ENCODE measurements at regions not wholly inside any gene's neighbourhood (a gene's known extent, or its start where the extent isn't known, plus 50 kb on each side); places are given as distances from the start of the nearest gene placed in this dataset.

DNA sequence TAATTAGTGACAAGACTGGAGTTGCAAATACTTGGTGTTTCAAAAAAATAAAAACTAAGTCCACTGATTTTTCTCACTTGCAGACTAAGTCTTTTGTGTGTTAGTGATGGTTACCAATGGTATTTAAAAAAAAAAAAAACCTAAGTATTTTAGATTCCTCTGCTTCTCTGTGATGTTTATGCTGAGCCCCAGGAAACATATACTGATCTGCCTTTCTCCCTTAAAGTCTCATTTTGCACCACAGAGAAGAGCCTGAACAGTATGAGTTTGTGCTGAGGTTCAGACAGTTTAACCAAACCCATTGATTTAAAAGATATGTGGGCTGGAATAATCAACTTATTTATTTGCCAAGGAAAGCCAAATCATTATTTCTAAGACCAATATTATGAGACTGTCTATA is 1305.0 kb downstream of the PCDH18 start:
- no peak for DNase-seq

DNA sequence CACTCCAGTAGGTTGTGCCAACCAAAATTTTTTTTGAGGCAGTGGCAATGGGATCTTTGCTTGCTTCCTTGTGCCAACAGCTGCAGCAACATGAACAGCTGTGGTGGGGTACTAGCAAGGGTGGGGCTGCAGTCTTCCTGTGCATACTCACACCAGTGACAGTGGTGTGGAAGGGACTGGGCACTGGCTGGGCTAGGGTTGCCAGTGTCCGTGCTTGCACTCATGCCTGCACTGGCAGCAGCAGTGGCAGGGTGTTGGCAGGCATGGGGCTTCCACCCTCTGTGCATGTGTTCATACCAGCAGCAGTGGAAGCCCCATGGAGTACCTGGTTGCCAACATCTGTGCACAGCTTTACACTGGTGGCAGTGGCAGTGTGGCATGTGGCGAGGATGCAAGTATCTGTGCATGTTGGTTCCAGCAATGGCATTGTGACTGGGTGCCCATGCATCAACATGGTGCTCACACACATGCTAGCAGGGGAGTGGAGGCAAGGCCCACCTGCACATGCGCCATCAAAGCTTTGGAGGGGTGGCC is 1312.6 kb downstream of the PCDH18 start:
- no peak for DNase-seq

DNA sequence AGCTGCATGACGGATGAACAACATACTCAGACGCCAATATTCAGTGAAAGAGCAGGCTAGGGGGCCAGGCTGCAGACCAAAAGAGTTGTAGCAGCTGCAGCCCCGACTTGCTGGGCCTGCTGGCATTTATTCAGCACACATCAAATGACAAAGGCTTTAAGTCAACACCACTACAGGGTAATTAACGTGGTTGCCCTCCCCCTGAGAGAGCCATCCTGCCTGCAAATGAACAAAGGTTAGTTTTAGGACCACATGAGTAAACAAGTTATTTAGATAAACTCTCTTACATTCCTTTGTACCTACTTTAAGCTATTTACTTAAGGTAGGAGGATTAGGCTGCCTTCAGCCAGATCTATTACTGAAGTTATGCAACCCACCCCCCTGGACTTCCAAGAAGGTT is 1329.1 kb downstream of the PCDH18 start:
- no peak for DNase-seq

DNA sequence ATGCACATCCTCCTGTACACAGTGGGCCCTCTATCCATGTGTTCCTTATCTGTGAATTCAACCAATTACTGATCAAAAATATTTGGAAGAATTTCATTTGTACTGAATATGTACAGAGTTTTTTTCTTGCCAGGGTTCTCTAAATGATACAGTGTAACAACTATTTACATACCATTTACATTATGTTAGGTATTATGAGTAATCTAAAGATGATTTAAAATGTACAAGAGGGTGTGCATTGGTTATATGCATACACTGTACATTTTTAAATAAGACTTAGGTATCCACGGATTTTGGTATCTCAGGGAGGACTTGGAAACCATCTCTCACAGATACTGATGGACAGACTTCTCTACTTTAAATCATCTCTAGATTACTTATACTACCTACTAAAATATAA is 1333.9 kb downstream of the PCDH18 start:
- DNase-seq: no peak

DNA sequence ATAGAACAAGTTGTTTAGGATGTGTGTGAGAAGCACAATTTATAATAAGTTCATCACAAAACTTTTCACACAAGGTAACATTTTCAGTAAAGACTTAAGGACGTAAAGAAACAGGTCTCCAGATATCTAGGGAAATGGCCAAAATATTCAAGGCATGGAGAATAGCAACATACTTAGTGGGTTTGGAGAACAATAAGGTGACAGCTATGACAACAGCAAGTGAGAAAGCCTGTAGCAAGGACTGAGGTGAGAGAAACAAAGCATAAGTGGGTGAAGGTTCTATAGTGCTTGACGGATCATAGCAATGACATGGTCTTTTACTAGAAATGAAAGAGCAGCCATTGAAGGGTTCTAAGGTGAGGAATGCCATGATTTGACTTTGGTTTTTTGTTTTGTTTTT is 1337.3 kb downstream of the PCDH18 start:
- no peak for DNase-seq

DNA sequence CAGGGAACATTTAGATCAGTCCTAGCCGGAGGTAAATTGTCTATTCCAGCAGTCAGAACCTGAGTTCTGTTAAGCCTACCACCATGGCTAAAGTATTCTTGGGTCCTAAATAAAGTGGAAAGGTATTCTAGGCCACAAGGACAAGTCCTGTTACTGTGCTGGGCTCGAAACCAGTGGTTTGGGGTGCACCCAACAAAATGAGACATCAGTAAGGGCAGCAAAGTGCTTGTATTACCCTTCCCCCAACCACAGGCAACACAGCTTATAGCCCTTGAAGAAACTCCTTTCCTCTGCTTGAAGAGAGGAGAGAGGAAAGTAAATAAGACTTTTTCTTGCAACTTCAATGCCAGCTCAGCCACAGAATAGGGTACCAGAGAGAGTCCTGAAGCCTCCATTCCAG is 1345.6 kb downstream of the PCDH18 start:
- DNase-seq: no peak

DNA sequence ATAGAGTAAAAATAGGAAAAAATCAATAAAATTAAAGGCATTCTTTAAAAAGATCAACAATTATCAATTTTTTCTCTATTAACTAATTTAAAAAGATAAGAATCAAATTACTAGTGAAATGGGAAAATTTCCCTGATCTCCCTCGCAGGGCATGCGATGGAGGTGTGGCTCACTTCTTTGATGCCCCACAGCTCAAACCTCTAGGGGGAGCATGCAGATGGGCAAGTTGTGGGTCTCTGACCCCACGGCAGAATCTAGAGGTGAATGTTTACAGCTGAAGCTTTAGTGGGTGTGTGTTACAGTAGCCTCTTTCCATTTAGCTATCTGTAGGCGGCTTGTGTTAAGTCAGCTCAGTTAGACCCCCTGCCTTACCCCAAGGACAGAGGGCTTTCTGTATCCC is 1348.8 kb downstream of the PCDH18 start:
- DNase-seq: no peak

DNA sequence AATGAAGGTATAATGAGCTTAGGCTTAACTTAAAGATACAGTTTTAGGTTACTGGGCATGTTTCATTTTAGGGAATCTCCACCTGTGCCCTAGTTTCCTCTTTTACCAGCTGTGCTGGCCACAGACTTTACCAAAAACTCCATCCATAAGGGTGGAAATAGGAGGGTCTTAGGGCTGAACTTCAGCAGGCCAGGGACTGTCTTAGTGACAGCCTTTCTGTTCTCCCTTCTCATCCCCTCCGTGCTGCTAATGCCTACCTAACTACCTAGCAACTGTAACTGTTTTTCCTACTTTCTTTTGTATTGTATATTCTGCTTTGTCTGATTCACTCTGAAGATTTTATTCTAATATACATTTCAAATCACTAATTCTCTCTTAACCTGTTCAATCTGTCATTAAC is 1375.3 kb downstream of the PCDH18 start:
- DNase-seq: no peak

DNA sequence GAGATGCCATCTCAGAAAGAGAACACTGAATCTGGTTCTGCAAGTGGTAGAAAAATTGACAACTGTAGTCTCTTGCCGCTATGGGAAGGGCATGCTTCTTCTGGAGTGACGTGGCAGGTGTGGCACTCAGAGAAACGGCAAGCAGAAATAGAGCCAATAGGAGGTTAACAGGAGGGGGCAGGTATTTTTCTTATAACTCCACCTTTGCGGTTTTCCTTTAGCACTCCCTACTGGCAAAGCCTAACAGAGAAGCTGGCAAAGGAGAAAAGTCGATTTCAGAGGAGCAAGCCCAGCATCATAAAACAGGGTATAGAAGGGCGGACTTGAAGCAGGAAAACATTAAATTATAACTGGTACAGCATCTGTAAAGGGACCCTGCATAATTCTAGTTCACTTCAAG is 1382.2 kb downstream of the PCDH18 start:
- no peak for DNase-seq

DNA sequence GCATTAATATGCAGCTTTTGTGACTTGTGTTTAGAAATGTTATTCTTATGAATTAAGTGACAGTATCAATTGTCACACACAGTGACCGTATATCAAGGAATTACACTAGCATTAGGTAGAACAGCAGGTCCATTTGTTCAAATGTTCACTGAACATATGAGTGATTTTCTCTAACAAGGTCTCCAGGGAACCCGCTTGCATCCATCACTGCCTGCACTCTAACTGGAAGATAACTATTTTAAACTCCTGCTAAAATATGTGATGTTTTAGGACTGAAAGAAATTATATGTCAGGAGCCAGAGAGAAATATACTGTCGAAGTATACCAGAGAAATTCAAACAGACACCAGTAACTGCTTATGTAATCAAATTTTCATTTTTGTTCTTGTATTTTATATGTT is 1395.7 kb downstream of the PCDH18 start:
- DNase-seq: no peak

DNA sequence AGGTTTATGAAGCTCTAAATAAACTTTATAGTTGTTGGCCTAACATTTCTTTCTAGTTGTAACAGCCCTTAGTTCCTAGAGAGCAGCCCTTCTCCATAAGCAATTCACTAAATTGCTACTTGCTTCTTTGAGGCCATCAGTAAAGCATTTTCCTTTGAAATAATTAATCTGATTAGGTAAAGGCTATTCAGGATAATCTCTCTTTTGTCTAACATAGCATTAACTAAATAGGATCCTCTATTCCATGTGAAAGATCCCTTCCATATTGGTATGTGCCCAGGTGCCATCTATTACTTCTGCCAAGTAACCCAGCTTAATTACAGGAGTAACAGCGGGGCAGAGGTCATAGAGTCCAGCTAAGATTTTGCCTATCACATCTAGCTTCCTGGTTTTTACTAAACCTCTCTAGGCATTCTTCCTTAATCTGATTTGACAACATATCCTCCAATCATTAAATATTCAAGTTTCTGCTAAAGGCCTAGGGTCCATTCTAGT is 1408.0 kb downstream of the PCDH18 start:
- DNase-seq: no peak

DNA sequence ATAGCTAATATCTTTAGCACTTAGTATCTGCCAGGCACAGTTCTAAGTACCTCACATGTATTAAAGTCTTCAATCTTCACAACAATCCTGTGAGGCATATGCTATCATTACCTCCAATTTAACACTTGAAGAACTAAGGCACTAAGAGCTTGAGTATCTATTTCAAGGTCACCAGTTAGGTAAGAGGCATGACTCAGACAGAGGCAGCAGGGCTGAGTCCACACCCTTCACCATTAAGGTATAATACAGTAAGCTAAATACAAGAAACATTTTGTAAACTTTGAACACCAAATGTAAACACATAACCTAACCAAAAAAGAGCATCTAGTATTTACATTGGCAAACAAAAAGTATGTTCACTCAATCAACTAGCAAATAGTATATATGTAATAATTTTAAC is 1410.9 kb downstream of the PCDH18 start:
- no peak for DNase-seq

DNA sequence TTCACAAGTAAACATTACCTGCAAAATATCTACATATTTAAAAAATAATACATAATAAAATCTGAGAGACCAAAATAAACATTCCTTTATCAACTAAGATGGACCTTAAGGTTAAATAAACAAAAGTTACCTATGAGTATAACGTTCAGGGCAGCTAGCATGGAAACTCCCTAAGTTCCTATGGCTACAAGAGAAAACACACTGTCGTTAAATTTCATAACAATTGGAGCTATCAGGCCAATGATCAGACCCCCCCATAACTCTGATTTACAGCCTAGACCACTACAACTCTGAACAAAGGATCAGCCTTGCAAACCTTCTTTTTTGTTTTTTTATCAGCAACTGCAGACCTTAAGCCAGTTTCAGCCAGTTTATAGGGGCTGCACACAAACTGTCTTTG is 1418.4 kb downstream of the PCDH18 start:
- no peak for DNase-seq

DNA sequence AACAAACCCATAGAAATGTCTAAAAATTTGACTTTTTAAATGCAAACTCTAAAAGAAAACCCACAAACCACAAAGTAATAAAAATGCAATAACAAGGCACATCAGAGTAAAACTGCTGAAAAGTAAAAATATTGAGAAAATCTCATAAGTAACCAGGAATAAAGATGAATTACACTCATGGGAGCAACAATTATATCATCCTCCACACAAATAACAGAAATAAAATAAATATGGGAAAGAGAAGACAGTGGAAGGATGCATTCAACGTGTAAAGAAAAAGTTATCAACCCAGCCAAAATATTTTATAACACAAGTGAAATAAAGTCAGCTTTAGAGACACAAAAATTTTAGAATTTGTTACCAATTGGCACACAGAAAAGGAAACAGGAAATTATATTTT is 1420.2 kb downstream of the PCDH18 start:
- no peak for DNase-seq

DNA sequence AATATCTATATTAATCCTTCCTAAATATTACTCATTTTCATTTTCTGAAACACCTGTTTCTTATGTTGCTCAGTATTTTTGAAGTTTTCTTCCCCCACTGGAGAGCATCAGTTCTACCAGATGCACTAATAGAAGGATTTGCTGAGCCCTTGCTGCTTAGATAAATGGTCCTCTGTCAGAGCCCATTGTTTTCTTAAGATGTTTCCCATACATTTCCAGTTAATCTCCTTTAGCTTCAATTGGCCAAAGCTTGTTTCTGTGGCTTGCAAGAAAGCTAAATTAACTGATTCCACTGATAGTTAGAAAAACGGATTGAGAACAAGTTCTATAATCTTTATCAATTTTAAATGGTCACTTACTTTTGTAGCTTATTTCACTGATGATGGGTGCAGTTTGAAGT is 1425.5 kb downstream of the PCDH18 start:
- DNase-seq: no peak

DNA sequence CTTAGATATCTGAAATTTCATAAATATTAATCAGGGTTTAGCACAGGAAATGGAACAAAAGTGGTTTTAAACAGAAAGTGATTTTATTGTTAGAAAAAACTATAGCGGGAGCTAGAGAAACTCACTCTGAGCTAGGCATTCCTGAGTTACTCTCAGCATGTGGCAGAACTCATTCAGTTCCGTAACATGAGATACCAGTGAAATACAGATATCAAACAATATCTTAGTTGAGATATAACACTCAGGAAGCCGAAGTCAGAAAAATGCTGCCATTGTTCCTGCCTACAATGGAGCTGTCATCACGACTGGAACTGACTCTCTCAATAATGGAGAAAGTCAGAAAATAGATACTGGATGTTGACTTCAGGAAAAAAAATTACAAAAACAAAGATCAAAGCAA is 1428.7 kb downstream of the PCDH18 start:
- no peak for DNase-seq

DNA sequence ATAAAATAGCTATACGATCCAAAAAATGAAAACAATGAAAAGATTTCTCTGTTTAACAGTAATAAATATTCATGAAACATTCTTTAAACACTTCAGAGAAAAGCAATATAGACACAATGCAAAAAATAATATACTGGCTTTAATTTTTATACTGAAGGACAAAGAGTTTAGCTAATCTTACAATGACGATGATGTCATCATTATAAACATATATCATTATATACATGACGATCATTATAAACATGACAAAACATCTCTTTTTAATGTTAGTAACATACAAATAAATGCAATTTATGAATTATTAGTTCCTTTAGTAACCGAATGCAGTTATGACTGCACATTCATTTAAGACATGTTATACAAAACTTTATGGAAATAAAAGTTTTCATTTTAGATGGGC is 1434.6 kb downstream of the PCDH18 start:
- DNase-seq: no peak

DNA sequence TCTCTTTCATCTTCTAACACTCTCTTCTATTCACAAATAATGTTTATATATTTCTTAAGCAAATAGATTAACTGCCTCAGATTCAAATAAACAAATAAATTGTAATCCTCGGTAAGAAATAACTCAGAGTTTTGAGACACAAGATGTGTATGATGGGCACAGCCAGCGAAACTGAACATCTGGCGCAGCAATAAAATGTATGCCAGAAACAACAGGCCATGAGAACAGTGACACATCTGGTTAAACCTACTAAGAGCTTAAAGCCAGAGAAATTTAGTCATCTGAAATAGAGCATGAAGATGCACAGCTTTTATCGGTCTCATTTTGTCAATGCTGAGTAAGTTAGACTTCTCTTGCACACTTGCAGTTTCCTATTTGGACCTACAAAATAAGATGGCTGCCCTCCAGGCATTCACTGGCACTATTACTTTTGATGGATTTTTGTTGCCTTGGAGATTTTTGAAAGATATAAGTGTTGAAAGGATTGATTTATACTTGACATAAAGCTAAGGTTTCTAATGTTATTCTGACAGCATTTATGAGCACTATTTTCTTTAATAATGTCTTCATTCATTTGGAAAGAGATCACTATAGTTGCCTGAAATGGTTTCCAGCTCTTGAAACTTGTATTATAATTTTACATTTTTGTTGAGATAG is 1444.0 kb downstream of the PCDH18 start:
- DNase-seq: no peak

DNA sequence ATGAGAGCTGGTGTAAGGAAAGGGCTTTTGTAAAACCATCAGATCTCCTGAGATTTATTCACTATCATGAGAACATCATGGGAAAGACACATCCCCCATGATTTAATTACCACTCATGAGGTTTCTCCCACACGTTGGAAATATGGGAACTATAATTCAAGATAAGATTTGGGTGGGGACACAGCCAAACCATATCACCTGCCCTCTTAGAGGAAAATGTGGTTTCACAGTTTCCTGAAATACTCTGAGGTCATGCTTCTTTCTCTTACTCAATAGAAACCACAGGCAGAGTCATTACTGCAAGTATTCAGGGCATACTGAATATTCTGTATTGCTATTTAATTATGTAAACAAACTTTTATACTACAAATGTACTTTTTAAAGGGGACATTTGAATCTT is 1453.3 kb downstream of the PCDH18 start:
- DNase-seq: no peak

DNA sequence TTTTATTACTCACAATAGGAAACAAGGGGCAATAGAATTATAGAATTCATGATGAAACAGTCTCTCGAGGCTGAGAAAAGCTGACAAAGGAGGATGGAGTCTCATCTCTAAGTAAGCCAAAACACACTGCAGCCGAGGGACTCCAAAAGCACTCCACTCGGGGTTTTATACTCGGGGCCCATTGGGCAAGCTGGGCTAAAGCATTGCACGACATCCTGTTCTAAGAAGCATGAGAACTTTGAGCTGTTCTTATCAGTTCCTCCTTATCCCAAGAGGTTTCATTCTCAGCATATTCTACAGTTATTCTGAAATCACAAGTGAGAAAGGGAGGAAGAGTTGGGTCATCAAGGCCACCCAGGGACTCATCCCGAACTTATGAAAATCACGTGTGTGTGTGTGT is 1475.5 kb downstream of the PCDH18 start:
- DNase-seq: no peak

DNA sequence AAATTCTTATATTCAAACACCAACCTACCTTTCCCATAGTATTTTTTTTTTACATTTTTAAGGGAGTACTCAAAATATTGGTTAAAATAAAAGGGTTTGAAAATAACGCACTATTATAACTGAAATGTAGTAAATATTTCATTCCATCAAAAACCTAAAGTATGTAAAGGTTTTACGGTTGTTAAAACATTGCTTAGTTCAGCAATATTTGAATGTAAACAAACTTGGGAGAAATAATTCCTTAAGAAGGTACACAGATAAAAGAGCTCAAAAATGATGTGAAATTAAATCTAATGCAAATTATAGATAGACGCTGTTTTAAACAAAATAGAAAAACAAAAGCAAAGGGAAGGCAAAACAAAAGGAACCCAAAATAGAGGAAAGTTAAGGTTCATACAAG is 1476.9 kb downstream of the PCDH18 start:
- no peak for DNase-seq

DNA sequence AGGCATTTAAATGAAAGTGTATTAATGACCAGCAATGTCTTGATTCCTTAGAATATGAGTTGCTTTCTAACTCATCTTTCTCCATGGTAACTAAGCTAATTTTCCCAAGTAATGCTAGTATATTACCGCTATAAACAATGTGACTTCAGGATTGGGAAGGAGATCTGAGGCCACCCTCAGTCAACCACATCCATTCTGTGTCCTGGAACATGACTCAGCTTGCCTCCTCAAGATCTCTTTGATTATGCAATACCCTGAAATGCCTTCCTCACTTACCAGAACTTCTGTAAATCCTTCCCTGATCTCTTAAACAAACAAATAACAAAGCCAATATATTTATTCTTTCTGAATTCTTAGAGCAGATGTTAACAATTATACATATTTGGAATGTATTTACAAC is 1495.5 kb downstream of the PCDH18 start:
- no peak for DNase-seq

DNA sequence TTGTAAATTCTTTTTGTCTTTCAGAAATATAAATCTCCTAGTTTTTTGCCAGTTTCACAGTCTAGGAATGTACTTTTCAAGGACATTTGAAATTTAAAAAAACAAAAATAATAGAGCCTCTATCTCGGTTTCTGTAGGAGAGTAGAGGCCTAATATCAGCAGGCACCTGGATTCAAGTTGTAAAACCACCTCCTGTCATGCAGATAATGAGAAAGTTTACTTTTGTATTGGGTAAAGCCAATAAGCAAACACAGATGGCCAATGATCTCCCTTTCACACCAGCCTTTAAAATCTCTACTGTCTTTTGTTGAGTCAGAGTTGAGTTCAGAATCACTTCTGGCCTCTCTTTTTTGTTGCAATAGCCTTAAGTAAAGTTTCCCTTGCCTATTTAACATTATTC is 1499.9 kb downstream of the PCDH18 start:
- DNase-seq: no peak

DNA sequence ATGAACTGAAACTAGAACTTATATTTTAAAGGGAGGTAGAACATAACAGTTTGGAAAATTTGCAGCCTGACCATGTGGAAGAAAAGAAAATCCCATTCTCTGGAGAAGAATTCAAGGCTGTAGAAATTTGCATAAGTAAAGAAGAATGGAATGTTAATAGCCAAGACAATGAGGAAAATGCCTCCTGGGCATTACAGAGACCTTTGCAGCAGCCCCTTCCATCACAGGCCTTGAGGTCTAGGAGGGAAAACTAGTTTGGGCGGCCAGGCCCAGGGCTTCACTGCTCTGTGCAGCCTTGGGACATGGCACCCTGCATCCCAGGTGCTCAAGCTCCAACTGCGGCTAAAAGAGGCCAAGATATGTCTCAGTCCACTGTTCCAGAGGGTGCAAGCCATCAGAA is 1506.8 kb downstream of the PCDH18 start:
- DNase-seq: no peak

DNA sequence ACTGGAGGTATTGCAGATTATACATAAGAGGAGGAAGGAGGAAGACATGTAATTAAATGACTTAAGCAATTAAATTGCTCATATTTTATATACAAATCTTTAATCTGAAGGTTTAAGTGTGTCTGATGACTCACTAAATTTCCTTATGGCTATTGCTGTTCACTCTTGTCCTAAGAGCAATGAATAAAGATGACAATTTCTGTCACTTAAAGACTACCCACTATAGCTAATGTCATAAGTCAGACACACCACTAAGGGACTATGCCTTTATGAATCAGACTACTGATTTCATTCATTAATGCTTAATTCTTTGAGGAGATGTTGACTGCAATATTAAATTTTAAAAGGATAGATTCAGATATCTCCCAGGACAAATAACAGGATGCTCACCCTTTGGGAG is 1514.7 kb downstream of the PCDH18 start:
- no peak for DNase-seq

All from NCI-H524 treated with DMSO at 0.1 percent for 48 hours (cell line).